ENCODE measurements at regions not wholly inside any gene's neighbourhood (a gene's known extent, or its start where the extent isn't known, plus 50 kb on each side); places are given as distances from the start of the nearest gene placed in this dataset.

DNA sequence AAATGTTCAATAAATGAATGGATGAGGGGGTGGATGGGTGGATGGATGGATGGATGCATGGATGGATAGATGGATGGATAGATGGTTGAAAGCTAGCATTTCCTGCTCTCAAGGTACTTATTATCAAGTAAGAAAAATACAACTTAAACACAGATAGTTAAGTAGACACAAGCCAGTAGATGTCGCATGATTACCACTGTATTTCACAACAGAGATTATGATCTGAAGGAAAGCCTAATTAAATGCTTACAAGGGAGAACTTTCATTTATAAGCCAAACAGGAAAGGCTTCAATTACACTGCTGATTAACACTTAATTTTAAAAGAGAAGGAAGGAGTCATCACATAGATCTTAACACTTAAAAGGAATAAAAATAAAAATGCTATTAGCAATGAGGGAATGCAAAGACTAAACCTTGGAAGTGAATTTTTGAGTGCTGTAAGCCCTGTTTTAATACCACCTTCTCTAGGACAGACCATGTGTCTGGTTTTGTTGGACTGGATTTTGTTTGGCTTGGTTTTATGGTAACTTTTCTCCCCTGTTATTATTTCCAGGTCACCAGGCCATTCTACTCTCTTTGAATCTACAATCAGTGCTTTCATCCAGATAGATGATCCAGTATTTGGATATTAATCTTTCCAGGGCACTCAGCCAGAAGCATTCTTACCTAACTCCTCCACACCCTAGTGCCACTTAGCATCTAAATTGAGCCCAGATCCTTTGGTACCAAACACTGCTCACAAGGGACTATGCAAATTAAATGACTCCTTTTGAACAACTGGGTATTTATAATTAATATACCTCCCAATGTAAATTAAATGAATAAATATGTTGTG lies 75.5 kb upstream of the SLC39A8 start:
- intact Hi-C loops (cut with DNase I; ENCODE audit: low total_unique reads): no loop called here
- in situ Hi-C loops (cut with MboI; ENCODE audit: low sequenced_read_pairs in 4 of 4): no loop called here
- no peaks in the 10 kb centered on the region for H3K4me1 ChIP-seq
- no peaks in the 10 kb centered on the region for H3K36me3 ChIP-seq
- TF ChIP-seq, protein P1, sequence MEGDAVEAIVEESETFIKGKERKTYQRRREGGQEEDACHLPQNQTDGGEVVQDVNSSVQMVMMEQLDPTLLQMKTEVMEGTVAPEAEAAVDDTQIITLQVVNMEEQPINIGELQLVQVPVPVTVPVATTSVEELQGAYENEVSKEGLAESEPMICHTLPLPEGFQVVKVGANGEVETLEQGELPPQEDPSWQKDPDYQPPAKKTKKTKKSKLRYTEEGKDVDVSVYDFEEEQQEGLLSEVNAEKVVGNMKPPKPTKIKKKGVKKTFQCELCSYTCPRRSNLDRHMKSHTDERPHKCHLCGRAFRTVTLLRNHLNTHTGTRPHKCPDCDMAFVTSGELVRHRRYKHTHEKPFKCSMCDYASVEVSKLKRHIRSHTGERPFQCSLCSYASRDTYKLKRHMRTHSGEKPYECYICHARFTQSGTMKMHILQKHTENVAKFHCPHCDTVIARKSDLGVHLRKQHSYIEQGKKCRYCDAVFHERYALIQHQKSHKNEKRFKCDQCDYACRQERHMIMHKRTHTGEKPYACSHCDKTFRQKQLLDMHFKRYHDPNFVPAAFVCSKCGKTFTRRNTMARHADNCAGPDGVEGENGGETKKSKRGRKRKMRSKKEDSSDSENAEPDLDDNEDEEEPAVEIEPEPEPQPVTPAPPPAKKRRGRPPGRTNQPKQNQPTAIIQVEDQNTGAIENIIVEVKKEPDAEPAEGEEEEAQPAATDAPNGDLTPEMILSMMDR (IDR thresholded peaks at IDR 0.05 in 4 of 5, conservative IDR thresholded peaks at IDR 0.05 in 1 of 5): peak in 1 of 5 experiments; percentile 15
- TF ChIP-seq POLR2A (IDR thresholded peaks at IDR 0.05): no peak
- no peak for ATAC-seq
- no peak overlapping the region for H3K27ac ChIP-seq
- H3K27me3 ChIP-seq: no peaks in the 10 kb centered on the region
- DNase-seq: no peak
- H3K4me3 ChIP-seq: no peak overlapping the region
- no peaks in the 10 kb centered on the region for H3K9me3 ChIP-seq

- TF ChIP-seq, protein P1 (IDR thresholded peaks at IDR 0.05 in 4 of 5, conservative IDR thresholded peaks at IDR 0.05 in 1 of 5): no peak
- H3K9me3 ChIP-seq: no peaks in the 10 kb centered on the region
- no peaks in the 10 kb centered on the region for H3K36me3 ChIP-seq
- H3K4me1 ChIP-seq: no peaks in the 10 kb centered on the region
- H3K27me3 ChIP-seq: no peaks in the 10 kb centered on the region
- DNase-seq (no peak), ATAC-seq (no peak)
- intact Hi-C loops (cut with DNase I; ENCODE audit: low total_unique reads) (no loop called here), in situ Hi-C loops (cut with MboI; ENCODE audit: low sequenced_read_pairs in 4 of 4) (no loop called here)
- H3K27ac ChIP-seq: no peak overlapping the region
- H3K4me3 ChIP-seq: no peak overlapping the region
These were observed 77.6 kb upstream of the SLC39A8 start for GRCh38 chr4:102422843-102423242.

- H3K4me3 ChIP-seq: no peak overlapping the region
- H3K27me3 ChIP-seq: no peaks in the 10 kb centered on the region
- no peaks in the 10 kb centered on the region for H3K4me1 ChIP-seq
- no peak for ATAC-seq
- no peak for TF ChIP-seq POLR2A (IDR thresholded peaks at IDR 0.05)
- TF ChIP-seq, protein P1 (IDR thresholded peaks at IDR 0.05 in 4 of 5, conservative IDR thresholded peaks at IDR 0.05 in 1 of 5): no peak
- intact Hi-C loops (cut with DNase I; ENCODE audit: low total_unique reads): no loop called here
- no peaks in the 10 kb centered on the region for H3K36me3 ChIP-seq
- no peaks in the 10 kb centered on the region for H3K9me3 ChIP-seq
- no peak overlapping the region for H3K27ac ChIP-seq
- in situ Hi-C loops (cut with MboI; ENCODE audit: low sequenced_read_pairs in 4 of 4): no loop called here
- DNase-seq: no peak
These were observed 77.8 kb upstream of the NFKB1 start for GRCh38 chr4:102423375-102423774.

DNA sequence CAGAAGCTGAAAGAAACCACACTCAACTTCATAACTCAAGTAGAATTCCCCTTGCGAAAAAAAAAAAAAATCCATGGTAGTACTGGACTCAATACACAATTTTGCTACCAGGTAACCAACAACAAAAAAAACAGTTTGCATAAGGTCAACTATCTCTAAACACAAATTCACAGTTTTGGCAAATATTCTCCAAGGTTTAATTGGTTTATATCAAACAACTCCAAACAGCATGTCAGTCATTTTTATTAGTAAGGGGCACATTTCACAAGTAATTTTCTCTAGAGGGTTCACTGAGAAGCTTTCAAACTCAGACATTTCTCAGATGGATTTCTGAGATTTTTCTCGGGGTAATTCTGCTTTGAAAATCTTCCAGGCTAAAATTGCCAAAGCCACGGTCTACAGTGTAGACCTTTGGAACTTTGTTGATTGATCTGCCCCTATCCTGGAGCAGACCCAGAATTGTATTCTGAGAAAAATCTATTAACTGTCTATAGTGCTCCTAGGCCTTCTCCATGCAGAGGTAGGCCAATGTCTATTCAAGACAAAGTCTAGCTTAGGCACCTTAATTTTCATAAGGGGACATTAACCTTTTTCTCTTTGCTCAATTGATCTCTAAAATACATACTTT lies 73.7 kb upstream of the NFKB1 start:
- H3K4me1 ChIP-seq: peaks cover 0 to 6% of the 10 kb centered on the region in 2 donors
- TF ChIP-seq, protein P1 (IDR thresholded peaks at IDR 0.05 in 4 of 5, conservative IDR thresholded peaks at IDR 0.05 in 1 of 5): no peak
- no peak for TF ChIP-seq POLR2A (IDR thresholded peaks at IDR 0.05)
- intact Hi-C loops (cut with DNase I; ENCODE audit: low total_unique reads): no loop called here
- no peak overlapping the region for H3K4me3 ChIP-seq
- no peaks in the 10 kb centered on the region for H3K36me3 ChIP-seq
- ATAC-seq (no peak), DNase-seq (no peak)
- H3K27me3 ChIP-seq: no peaks in the 10 kb centered on the region
- in situ Hi-C loops (cut with MboI; ENCODE audit: low sequenced_read_pairs in 4 of 4): loop anchor here in 3 of 4 donors (25.0 kb wide), 2 partner anchors 185 to 585 kb away; partner anchors contain the start of gene SLC9B1 (in 1 of the 3)
- no peaks in the 10 kb centered on the region for H3K9me3 ChIP-seq
- H3K27ac ChIP-seq: no peak overlapping the region
